HG02973 (cell line): ENCODE measurements at regions not wholly inside any gene's neighbourhood (a gene's known extent, or its start where the extent isn't known, plus 50 kb on each side); places are given as distances from the start of the nearest gene placed in this dataset.
"Not testable (repeated sequence)": the region's sequence is repeated elsewhere in the genome, so short reads cannot be mapped to it uniquely, and the experiment has no call there.

ENCODE experiments used
- ATAC-seq: cut with Tn5 transposase; IDR thresholded peaks from one replicate; pipeline ENCODE4 v1.9.1; 2021; ENCODE audit warnings: moderate library complexity; ENCODE audit not compliant: unreplicated experiment

GRCh38 chr19:28700176-28700575, 512.8 kb downstream of the UQCRFS1 start:
- ATAC-seq = no peak

- ATAC-seq = no peak
These were observed 515.6 kb downstream of the UQCRFS1 start for GRCh38 chr19:28697308-28697707.

DNA sequence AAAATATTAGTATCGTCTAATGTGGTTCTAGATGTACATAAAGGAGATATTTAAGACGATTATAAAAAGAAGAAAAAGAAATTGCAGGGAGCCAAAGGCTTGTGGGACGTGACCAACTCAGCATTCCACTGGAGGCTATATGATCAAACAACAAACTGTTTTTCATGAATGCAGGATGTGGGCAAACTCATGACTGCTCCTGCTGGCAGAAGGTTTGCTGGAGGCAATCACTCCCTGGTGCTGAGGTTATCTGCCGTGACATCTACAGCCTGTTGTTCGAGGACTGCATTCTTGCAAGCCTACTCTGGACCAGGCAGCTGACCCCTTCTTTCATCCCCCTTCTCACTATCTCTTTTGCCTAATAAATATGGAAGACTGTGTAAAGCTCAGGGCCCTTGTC, 518.1 kb downstream of the UQCRFS1 start:
- no peak for ATAC-seq

DNA sequence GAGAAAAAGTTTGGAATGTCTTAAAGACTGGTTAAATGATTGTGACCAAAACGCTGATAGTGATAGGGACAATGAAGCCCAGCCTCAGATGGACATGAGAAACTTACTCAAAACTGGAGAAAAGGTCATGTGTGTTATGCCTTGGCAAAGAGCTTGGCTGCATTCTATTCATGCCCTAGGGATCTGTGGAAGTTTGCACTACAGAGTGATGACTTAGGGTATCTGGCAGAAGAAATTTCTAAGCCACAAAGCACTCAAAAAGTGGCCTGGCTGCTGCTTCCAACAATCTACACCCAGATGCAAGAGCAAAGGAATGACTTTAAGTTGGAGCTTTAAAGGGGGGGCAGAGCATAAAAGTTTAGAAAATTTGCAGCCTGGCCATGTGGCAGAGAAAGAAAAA, 521.3 kb downstream of the UQCRFS1 start:
- no peak for ATAC-seq

DNA sequence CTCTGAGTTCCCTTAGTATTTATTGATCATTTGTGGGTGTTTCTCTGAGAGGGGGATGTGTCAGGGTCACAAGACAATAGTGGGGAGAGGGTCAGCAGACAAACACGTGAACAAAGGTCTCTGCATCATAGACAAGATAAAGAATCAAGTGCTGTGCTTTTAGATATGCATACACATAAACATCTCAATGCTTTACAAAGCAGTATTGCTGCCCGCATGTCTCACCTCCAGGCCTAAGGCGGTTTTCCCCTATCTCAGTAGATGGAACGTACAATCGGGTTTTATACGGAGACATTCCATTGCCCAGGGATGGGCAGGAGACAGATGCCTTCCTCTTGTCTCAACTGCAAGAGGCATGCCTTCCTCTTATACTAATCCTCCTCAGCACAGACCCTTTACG, 523.5 kb downstream of the UQCRFS1 start:
- not testable (repeated sequence) for ATAC-seq

GRCh38 chr19:28687296-28687695, 525.7 kb downstream of the UQCRFS1 start:
- ATAC-seq = no peak

GRCh38 chr19:28686756-28687155, 526.2 kb downstream of the UQCRFS1 start:
- no peak for ATAC-seq

GRCh38 chr19:28685802-28686201, 527.1 kb downstream of the UQCRFS1 start:
- ATAC-seq = no peak

DNA sequence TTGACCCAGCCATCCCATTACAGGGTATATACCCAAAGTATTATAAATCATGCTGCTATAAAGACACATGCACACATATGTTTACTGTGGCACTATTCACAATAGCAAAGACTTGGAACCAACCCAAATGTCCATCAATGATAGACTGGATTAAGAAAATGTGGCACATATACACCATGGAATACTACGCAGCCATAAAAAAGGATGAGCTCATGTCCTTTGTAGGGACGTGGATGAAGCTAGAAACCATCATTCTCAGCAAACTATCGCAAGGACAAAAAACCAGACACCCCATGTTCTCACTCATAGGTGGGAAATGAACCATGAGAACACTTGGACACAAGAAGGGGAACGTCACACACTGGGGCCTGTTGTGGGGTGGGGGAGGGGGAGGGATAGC, 527.9 kb downstream of the UQCRFS1 start:
- not testable (repeated sequence) for ATAC-seq

- no peak for ATAC-seq
These were observed 532.8 kb downstream of the UQCRFS1 start for GRCh38 chr19:28680111-28680510.

- no peak for ATAC-seq
These were observed 542.1 kb downstream of the UQCRFS1 start for GRCh38 chr19:28670836-28671235.

DNA sequence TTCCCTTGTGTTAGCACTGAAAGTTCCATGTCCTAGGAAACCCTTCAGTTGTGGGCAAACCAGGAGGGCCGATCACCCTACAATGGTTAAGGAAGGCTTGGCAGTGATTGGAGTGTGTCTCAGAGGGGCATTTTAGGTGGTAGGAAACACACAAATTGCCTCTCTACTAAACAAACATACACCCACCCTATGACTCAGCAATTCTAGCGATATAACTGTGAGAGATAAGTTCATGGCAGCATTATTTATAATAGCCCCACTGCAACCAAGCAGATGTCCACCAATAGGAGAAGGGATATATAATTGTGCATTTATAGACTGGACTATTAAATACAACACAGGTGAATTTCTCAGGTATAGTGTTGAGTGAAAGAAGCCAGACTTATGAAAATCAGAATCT, 543.1 kb downstream of the UQCRFS1 start:
- no peak for ATAC-seq

- ATAC-seq = no peak
These were observed 545.5 kb downstream of the UQCRFS1 start for GRCh38 chr19:28667348-28667977.

- ATAC-seq = no peak
These were observed 547.2 kb downstream of the UQCRFS1 start for GRCh38 chr19:28665748-28666147.

DNA sequence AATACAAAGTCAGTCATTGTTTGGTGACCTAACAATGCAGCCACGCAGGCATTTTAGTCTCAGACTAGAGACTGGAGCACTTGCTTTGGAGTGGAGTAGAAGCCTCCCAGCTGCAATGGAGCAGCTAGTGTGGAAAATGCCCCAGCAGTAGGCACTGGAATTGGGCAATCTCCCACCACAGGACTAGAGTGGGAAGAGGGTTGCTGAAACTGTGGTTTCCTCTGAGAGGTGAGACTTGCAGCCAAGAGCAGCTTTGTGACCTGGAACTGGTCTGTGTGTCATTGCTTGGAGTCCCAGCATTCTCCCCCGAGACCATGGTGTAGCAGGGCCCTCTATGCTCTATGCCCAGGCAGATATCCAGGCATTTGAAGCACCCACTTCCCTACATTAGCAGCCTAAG, 556.3 kb downstream of the UQCRFS1 start:
- ATAC-seq = no peak

DNA sequence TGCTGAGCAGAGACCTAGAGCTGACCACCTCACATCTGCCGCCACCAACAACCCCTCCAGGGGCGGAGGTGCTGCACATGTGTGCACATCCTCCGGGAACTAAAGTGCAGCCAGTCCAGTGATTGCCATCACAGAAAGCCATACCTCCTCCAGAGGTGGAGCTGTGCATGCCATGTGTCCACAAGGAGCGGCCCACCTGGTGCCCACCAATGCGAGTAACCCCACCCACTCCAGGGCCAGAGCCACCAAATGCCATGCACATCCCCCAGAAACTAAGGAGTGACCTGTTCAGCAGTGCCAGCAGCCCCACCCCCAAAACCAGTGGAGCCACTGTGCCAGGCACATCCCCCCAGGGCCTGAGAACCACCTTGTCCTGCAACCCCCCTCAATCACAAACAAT, 557.9 kb downstream of the UQCRFS1 start:
- ATAC-seq = no peak

DNA sequence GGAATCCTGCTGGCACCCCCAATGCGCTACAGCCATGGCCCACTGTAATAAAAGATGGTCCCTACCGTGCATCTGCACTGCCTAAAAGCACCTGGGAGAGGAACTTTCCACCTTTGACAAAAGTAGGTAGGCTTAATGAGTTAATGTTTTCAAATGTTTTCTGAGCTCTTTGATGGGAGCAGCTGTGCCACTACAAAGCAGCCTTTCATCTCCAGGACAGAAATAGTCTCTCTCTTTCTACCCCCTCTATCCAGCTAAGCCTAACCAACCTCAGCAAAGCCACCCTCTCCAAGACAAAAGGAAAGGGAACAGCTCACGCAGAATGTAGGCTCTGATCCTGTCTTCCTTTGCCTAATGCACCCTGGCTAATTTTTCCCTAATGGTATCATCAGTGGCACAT, 560.2 kb downstream of the UQCRFS1 start:
- no peak for ATAC-seq

GRCh38 chr19:28646629-28647028, 566.3 kb downstream of the UQCRFS1 start:
- ATAC-seq = no peak

- ATAC-seq = no peak
These were observed 568.7 kb downstream of the UQCRFS1 start for GRCh38 chr19:28644169-28644775.

DNA sequence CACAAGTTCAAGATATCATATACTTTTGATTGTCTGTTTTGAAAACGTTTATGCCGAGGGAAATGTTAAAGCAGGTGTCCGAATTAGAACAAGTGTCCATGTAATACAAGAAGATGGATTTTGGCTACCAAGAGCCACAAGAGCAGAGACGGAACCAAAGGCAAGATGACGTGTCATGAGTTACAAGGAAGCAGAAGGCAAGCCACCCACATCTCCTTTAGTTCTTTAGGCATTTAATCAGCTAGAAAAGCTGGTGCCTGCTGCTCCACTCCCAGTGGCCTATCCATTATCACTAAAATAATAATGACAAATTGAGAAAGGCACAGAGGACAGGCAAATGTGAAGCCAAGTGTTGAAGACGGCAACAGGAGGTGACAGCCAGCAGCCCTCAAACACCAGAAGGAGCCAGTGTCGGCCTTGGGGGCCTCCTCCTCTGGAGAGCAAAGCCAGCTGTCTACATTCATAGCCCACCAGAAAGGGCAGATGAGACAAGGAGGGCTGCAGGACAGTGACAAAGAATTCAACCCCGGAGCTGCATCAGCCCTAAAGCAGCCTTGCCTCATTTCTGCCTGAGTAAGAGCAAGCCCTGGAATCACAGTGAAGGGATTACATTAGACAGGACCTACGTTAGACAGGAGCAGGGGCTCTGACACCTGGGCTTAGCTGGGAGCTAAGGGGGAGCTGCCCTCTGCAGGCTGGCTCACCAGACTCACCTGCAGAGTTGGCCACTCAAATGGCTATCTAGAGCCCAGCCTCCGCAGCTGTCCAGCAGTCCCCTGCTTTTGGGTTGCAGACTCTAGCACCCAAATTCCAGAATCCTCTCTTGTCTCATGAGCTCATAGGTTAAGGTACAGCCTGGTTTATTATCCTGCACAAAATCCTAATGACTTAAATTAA, 569.9 kb downstream of the UQCRFS1 start:
- no peak for ATAC-seq

DNA sequence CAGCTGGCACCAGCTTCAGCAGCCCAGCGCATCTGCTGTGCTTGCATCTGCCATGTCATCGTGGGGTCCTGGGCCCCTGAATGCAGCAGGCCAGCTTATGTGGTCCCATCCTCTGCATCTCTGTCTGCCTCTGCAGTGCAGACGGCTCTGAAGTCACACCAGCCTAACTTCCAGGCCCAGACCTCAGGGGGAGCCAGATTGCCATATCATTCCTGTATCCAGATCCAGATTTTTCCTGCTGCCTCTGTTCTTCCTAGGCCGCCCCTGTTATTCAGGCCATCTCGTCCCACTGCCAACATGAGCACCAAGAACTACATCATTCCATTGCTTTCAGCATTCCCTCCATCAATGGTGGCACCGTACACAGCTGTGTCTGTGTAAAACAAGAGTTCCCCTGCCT, 571.6 kb downstream of the UQCRFS1 start:
- no peak for ATAC-seq

DNA sequence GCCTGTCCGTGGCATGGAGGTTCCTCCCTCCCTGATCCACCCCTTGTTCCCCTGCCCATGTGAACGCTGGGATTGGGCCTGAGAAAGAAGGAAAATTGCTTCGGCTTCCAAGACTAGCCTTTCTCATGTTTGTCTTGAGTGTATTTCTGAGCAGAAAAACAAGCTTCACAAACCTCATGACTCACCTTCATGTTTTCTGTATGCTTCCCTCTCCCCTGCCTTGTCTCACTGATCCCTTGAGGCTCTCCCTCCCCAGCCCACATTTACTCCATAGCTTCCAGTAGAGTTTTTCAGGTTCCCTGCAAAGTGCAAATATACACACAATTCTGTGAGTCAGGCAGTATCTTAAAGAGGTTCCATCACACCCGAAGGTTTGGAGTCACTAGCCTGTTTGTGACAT, 572.4 kb downstream of the UQCRFS1 start:
- ATAC-seq = no peak
